IMR-90 (cell line): ENCODE measurements at regions not wholly inside any gene's neighbourhood (a gene's known extent, or its start where the extent isn't known, plus 50 kb on each side); places are given as distances from the start of the nearest gene placed in this dataset.

Experiments
- ATAC-seq: fragments of 200-7000 bp; cut with Tn5 transposase; 2 replicates; pipeline ENCODE4 v1.9.1; 2020; ENCODE audit warnings: low read depth, mild to moderate bottlenecking, moderate library complexity
- BruUV-seq: library from RNA; stranded (reverse); fragments of 400-500 nt; replicated peaks from 2 replicates; lab custom pipeline; 2021; lab: Mats Ljungman, UMichigan
- CTCF ChIA-PET: fragments of 300-600 bp; formaldehyde crosslinking; extraction: SDS; loops from one replicate; lab custom pipeline; 2021; ENCODE audit warnings: antibody characterized with exemption; lab: Yijun Ruan, JAX
- POLR2A ChIA-PET: fragments of 300-600 bp; sonication (Branson Sonifier 250); formaldehyde crosslinking; loops from one replicate; lab custom pipeline; 2022; ENCODE audit warnings: antibody characterized with exemption; ENCODE audit not compliant: unreplicated experiment; lab: Charles Lee
- DNase-seq: peaks from one replicate; pipeline ENCODE4 v3.0.0; 2013
- H2AFZ ChIP-seq: replicated peaks from 2 replicates; pipeline ENCODE3; 2013; ENCODE audit warnings: low read length, mild to moderate bottlenecking; ENCODE audit not compliant: poor library complexity
- H2AK5ac ChIP-seq: 2 replicates; pipeline ENCODE4 v1.6.1; 2013; ENCODE audit warnings: low read depth, low read length, inconsistent platforms
- H2AK9ac ChIP-seq: replicated peaks from 2 replicates; pipeline ENCODE3; 2013; ENCODE audit warnings: mild to moderate bottlenecking, low read depth, low read length, moderate library complexity; ENCODE audit not compliant: poor library complexity
- H2BK120ac ChIP-seq: 2 replicates; pipeline ENCODE4 v1.6.1; 2013; ENCODE audit warnings: low read depth, low read length, inconsistent platforms
- H2BK15ac ChIP-seq: 3 replicates; pipeline ENCODE4 v1.6.1; 2013; ENCODE audit warnings: low read depth, low read length, inconsistent platforms
- H2BK20ac ChIP-seq: 2 replicates; pipeline ENCODE4 v1.6.1; 2013; ENCODE audit warnings: low read depth, mild to moderate bottlenecking, inconsistent platforms, low read length, moderate library complexity
- H2BK5ac ChIP-seq: 2 replicates; pipeline ENCODE4 v1.6.1; 2013; ENCODE audit warnings: mild to moderate bottlenecking, low read depth, low read length, inconsistent platforms; ENCODE audit not compliant: poor library complexity, severe bottlenecking
- H3K14ac ChIP-seq: replicated peaks from 2 replicates; pipeline ENCODE4 v1.6.1; 2013; ENCODE audit warnings: low read depth, low read length, inconsistent platforms
- H3K18ac ChIP-seq: 2 replicates; pipeline ENCODE4 v1.6.1; 2013; ENCODE audit warnings: low read depth, low read length, control low read depth
- H3K23ac ChIP-seq: 2 replicates; pipeline ENCODE4 v1.6.1; 2013; ENCODE audit warnings: low read depth, low read length, inconsistent platforms
- H3K27ac ChIP-seq: 2 replicates; pipeline ENCODE4 v1.5.1; 2013; ENCODE audit warnings: mild to moderate bottlenecking, control low read depth, low read length; ENCODE audit not compliant: insufficient read depth
- H3K27me3 ChIP-seq: 2 replicates; pipeline ENCODE4 v1.6.1; 2013; ENCODE audit warnings: low read length; ENCODE audit not compliant: control insufficient read depth, insufficient read depth
- H3K36me3 ChIP-seq: 2 replicates; pipeline ENCODE4 v1.6.1; 2013; ENCODE audit warnings: low read length, mixed read lengths; ENCODE audit not compliant: control insufficient read depth, insufficient read depth
- H3K4ac ChIP-seq: 2 replicates; pipeline ENCODE4 v1.6.1; 2013; ENCODE audit warnings: low read depth, low read length, inconsistent platforms
- H3K4me1 ChIP-seq: 2 replicates; pipeline ENCODE4 v1.6.1; 2013; ENCODE audit warnings: low read length, mixed read lengths; ENCODE audit not compliant: control insufficient read depth, insufficient read depth
- H3K4me2 ChIP-seq: 2 replicates; pipeline ENCODE4 v1.6.1; 2013; ENCODE audit warnings: low read depth, mild to moderate bottlenecking, control low read depth, low read length, moderate library complexity
- H3K4me3 ChIP-seq: 2 replicates; pipeline ENCODE4 v1.5.1; 2013; ENCODE audit warnings: low read depth, mild to moderate bottlenecking, control low read depth, low read length, moderate library complexity; ENCODE audit not compliant: insufficient read depth
- H3K56ac ChIP-seq: 2 replicates; pipeline ENCODE4 v1.6.1; 2013; ENCODE audit warnings: low read length, inconsistent platforms; ENCODE audit not compliant: insufficient read depth; ENCODE audit errors: extremely low read depth
- H3K79me1 ChIP-seq, 2 experiments: 2 replicates each; pipeline ENCODE4 v1.6.1; 2013; ENCODE audit warnings: low read length in 2 of 2, inconsistent platforms in 1 of 2, low read depth in 1 of 2
- H3K9ac ChIP-seq: 2 replicates; pipeline ENCODE4 v1.6.1; 2013; ENCODE audit warnings: low read depth, low read length, control low read depth
- H3K9me1 ChIP-seq: 2 replicates; pipeline ENCODE4 v1.6.1; 2013; ENCODE audit warnings: low read length, inconsistent platforms; ENCODE audit not compliant: insufficient read depth
- H3K9me3 ChIP-seq: 2 replicates; pipeline ENCODE4 v1.6.1; 2013; ENCODE audit warnings: low read length; ENCODE audit not compliant: control insufficient read depth, insufficient read depth
- H4K20me1 ChIP-seq: 2 replicates; pipeline ENCODE4 v1.6.1; 2013; ENCODE audit warnings: low read length, inconsistent platforms; ENCODE audit not compliant: insufficient read depth
- H4K5ac ChIP-seq: 2 replicates; pipeline ENCODE4 v1.6.1; 2013; ENCODE audit warnings: mild to moderate bottlenecking, low read depth, low read length, control low read depth
- H4K8ac ChIP-seq, 2 experiments: 2 replicates each; pipeline ENCODE4 v1.6.1; 2013; ENCODE audit warnings: low read depth in 2 of 2, low read length in 2 of 2, control low read depth in 1 of 2, inconsistent platforms in 1 of 2
- H4K91ac ChIP-seq: 2 replicates; pipeline ENCODE4 v1.6.1; 2013; ENCODE audit warnings: low read depth, low read length, inconsistent platforms; ENCODE audit not compliant: insufficient read depth
- BHLHE40 ChIP-seq: fragments of 150-350 bp; IDR thresholded peaks from 2 replicates; pipeline ENCODE4 v1.6.1; 2016; ENCODE audit warnings: mild to moderate bottlenecking, low read depth, low read length
- CEBPB ChIP-seq: IDR thresholded peaks from 2 replicates; pipeline ENCODE4 v1.6.1; 2012; ENCODE audit warnings: low read depth, low read length, improper control_type of control experiment
- CHD1 ChIP-seq: IDR thresholded peaks from 2 replicates; pipeline ENCODE4 v1.6.1; 2012; ENCODE audit warnings: low read depth, low read length, improper control_type of control experiment
- CTCF ChIP-seq: conservative IDR thresholded peaks from 2 replicates; pipeline ENCODE4 v1.5.1; 2012; ENCODE audit warnings: mild to moderate bottlenecking, low read depth, low read length, improper control_type of control experiment
- ELK1 ChIP-seq: fragments of 150-350 bp; IDR thresholded peaks from 2 replicates; pipeline ENCODE4 v1.6.1; 2016; ENCODE audit warnings: low read depth, mild to moderate bottlenecking, low read length, moderate library complexity, borderline replicate concordance
- FOS ChIP-seq: fragments of 150-350 bp; IDR thresholded peaks from 2 replicates; pipeline ENCODE4 v1.6.1; 2016; ENCODE audit warnings: low read depth, low read length
- MAFK ChIP-seq: IDR thresholded peaks from 2 replicates; pipeline ENCODE4 v1.6.1; 2012; ENCODE audit warnings: low read depth, low read length, improper control_type of control experiment
- MAZ ChIP-seq: IDR thresholded peaks from 2 replicates; pipeline ENCODE4 v1.6.1; 2012; ENCODE audit warnings: low read depth, mild to moderate bottlenecking, low read length, improper control_type of control experiment, moderate library complexity, borderline replicate concordance
- MXI1 ChIP-seq: IDR thresholded peaks from 2 replicates; pipeline ENCODE4 v1.6.1; 2012; ENCODE audit warnings: low read depth, mild to moderate bottlenecking, low read length, moderate library complexity, borderline replicate concordance
- NFE2L2 ChIP-seq: fragments of 150-350 bp; IDR thresholded peaks from 2 replicates; pipeline ENCODE4 v1.6.1; 2016; ENCODE audit warnings: low read depth, mild to moderate bottlenecking, low read length
- POLR2A ChIP-seq: IDR thresholded peaks from 2 replicates; pipeline ENCODE4 v1.6.1; 2012; ENCODE audit warnings: mild to moderate bottlenecking, low read depth, low read length
- RAD21 ChIP-seq: IDR thresholded peaks from 2 replicates; pipeline ENCODE4 v1.6.1; 2012; ENCODE audit warnings: low read length, improper control_type of control experiment
- RCOR1 ChIP-seq: IDR thresholded peaks from 2 replicates; pipeline ENCODE4 v1.6.1; 2012; ENCODE audit warnings: mild to moderate bottlenecking, low read length, improper control_type of control experiment; ENCODE audit not compliant: insufficient replicate concordance
- RFX5 ChIP-seq: IDR thresholded peaks from 2 replicates; pipeline ENCODE4 v1.8.0; 2012; ENCODE audit warnings: low read depth, mild to moderate bottlenecking, low read length, moderate library complexity
- SMC3 ChIP-seq: fragments of 150-350 bp; IDR thresholded peaks from 2 replicates; pipeline ENCODE4 v1.6.1; 2016; ENCODE audit warnings: low read depth, mild to moderate bottlenecking, antibody characterized with exemption, low read length, moderate library complexity
- USF2 ChIP-seq: fragments of 150-350 bp; IDR thresholded peaks from 2 replicates; pipeline ENCODE4 v1.6.1; 2017; ENCODE audit warnings: mild to moderate bottlenecking, antibody characterized with exemption, low read length, low read depth
- WGBS, 2 experiments: methylation state at CpG; one replicate each; pipeline versions ENCODE4 v1.1.5 to v1.1.7; 2013; ENCODE audit warnings: missing lambda C conversion rate in 2 of 2; ENCODE audit not compliant: insufficient read length in 1 of 2; ENCODE audit errors: extremely low coverage in 2 of 2; 5-methylcytosine and 5-hydroxymethylcytosine counted together
- dilution Hi-C: fragments of 300-500 bp; cut with HindIII; formaldehyde crosslinking; loops from one replicate; pipeline ENCODE4 v1.14.3; 2018; ENCODE audit warnings: low sequenced_read_pairs; ENCODE audit not compliant: unreplicated experiment
- in situ Hi-C: fragments of 300-500 bp; cut with MboI; formaldehyde crosslinking; loops from 3 replicates; pipeline ENCODE4 v1.14.3; 2019; ENCODE audit warnings: low sequenced_read_pairs, inconsistent platforms, mixed read lengths
- intact Hi-C: fragments of 100-400 bp; cut with micrococcal nuclease; formaldehyde crosslinking; loops from 2 replicates; pipeline ENCODE4 v1.10.0; 2022

- H2BK15ac ChIP-seq = no peak overlapping the region
- ChIA-PET CTCF (no interaction called here), POLR2A (interaction anchor here (0.6 kb wide), 1 partner anchor 9 kb away, joined by 3 read pairs; no protein-coding TSS in a partner anchor)
- no peak overlapping the region for H2BK5ac ChIP-seq
- WGBS, 2 experiments = 87% methylated on average over 10 of the region's 21 CpGs; no CpG with 5 or more reads in 1 of the 2 experiments
- H2AFZ ChIP-seq = no peak overlapping the region
- ATAC-seq (no peak), DNase-seq (no peak)
- no peak overlapping the region for H2AK9ac ChIP-seq
- H4K8ac ChIP-seq = no peak overlapping the region
- H2BK120ac ChIP-seq = no peak overlapping the region
- no peak overlapping the region for H3K23ac ChIP-seq
- intact Hi-C loops (no loop called here), in situ Hi-C loops (no loop called here), dilution Hi-C loops (no loop called here)
- no peak overlapping the region for H3K27ac ChIP-seq
- no peak overlapping the region for H3K4ac ChIP-seq
- no peaks in the 10 kb centered on the region for H3K9me1 ChIP-seq
- no peak overlapping the region for H4K5ac ChIP-seq
- TF ChIP-seq NFE2L2 (no peak), MXI1 (no peak), CEBPB (no peak), MAZ (no peak), FOS (no peak), RCOR1 (no peak), CTCF (no peak), CHD1 (no peak), BHLHE40 (no peak), POLR2A (no peak), MAFK (no peak), SMC3 (no peak), USF2 (no peak), ELK1 (no peak), RAD21 (no peak), RFX5 (no peak)
- no peaks in the 10 kb centered on the region for H4K20me1 ChIP-seq
- no TSS peak for BruUV-seq
- no peaks in the 10 kb centered on the region for H3K9me3 ChIP-seq
- H2BK20ac ChIP-seq = no peak overlapping the region
- no peak overlapping the region for H3K4me2 ChIP-seq
- H3K56ac ChIP-seq = no peak overlapping the region
- no peak overlapping the region for H3K18ac ChIP-seq
- H3K36me3 ChIP-seq = no peaks in the 10 kb centered on the region
- H4K91ac ChIP-seq = no peak overlapping the region
- no peaks in the 10 kb centered on the region for H3K27me3 ChIP-seq
- no peak overlapping the region for H2AK5ac ChIP-seq
- H3K4me1 ChIP-seq = no peaks in the 10 kb centered on the region
- H3K79me1 ChIP-seq = no peaks in the 10 kb centered on the region
- no peak overlapping the region for H3K9ac ChIP-seq
- H3K4me3 ChIP-seq = no peak overlapping the region
- H3K14ac ChIP-seq = no peak overlapping the region
These were observed 122.8 kb upstream of the PTPN1 start for GRCh38 chr20:50387218-50387995.
